ENCODE measurements at regions not wholly inside any gene's neighbourhood (a gene's known extent, or its start where the extent isn't known, plus 50 kb on each side); places are given as distances from the start of the nearest gene placed in this dataset.

DNA sequence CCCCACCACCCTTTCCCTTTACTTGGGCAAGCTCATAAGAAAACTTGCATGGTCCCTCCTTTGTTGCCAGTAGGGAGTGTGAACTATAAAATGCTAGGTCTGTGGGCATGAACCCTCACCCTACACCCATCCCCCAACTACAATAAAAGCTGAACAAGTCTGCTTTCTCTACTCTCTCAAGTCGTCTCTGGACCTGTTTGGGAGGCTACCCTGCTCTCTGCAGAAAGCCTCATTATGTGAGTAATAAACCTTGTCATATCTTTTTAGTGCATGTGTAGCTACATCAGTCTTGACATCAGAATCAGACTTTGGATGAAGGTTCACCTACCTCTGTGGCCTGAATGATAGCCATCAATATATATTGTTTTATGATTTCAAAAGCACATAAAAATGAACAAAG is 155.4 kb upstream of the FAM241A start:
- H3K9me2 ChIP-seq (replicated peaks; ENCODE audit: insufficient read depth, low read length): no peaks in the 10 kb centered on the region

DNA sequence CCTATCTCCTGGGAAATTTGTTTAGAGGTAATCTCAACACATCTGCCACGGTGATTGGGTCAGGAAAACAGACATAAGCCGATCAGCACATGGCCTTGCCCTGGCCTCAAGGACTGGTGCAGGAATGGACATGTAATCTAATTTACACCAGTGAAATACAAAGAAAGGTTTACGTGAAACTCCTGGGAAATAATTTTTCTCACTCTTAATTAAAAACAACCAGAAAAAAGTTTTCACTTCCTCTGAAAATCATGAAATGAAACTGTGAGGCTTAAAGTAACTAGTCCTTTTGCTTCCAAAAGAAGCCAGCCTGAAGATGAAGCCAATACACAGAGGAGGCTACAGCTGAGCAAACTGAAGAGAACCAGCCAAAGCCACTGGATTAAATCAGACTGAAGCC is 154.1 kb upstream of the FAM241A start:
- Histone ChIP-seq H3K27ac (ENCODE audit: low read depth, low read length) (no peak overlapping the region), H3K79me2 (ENCODE audit: insufficient read depth, low read length) (no peaks in the 10 kb centered on the region), H3K9me2 (replicated peaks; ENCODE audit: insufficient read depth, low read length) (no peaks in the 10 kb centered on the region), H4K20me1 (ENCODE audit: low read depth, low read length) (no peaks in the 10 kb centered on the region), H3K4me2 (ENCODE audit: low read depth, low read length, poor library complexity, severe bottlenecking) (no peak overlapping the region), H2AFZ (ENCODE audit: low read depth, low read length, severe bottlenecking) (no peak overlapping the region), H3F3A (ENCODE audit: insufficient read depth) (no peaks in the 10 kb centered on the region), H3K9ac (ENCODE audit: low read length) (no peak overlapping the region), H3K27me3 (ENCODE audit: low read length) (no peaks in the 10 kb centered on the region), H3K9me3 (ENCODE audit: insufficient read depth, low read length) (no peaks in the 10 kb centered on the region), H3K36me3 (ENCODE audit: low read length) (no peaks in the 10 kb centered on the region), H3K4me3 (ENCODE audit: insufficient read depth, low read length, poor library complexity, severe bottlenecking) (no peak overlapping the region)
- TF ChIP-seq, protein P1, sequence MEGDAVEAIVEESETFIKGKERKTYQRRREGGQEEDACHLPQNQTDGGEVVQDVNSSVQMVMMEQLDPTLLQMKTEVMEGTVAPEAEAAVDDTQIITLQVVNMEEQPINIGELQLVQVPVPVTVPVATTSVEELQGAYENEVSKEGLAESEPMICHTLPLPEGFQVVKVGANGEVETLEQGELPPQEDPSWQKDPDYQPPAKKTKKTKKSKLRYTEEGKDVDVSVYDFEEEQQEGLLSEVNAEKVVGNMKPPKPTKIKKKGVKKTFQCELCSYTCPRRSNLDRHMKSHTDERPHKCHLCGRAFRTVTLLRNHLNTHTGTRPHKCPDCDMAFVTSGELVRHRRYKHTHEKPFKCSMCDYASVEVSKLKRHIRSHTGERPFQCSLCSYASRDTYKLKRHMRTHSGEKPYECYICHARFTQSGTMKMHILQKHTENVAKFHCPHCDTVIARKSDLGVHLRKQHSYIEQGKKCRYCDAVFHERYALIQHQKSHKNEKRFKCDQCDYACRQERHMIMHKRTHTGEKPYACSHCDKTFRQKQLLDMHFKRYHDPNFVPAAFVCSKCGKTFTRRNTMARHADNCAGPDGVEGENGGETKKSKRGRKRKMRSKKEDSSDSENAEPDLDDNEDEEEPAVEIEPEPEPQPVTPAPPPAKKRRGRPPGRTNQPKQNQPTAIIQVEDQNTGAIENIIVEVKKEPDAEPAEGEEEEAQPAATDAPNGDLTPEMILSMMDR (IDR thresholded peaks at IDR 0.05; ENCODE audit: insufficient read depth, low read length, poor library complexity, severe bottlenecking): no peak
- no peak for TF ChIP-seq EZH2phosphoT487 (conservative IDR thresholded peaks at IDR 0.05; ENCODE audit: low read length)

More for the DNA sequence above, 155.4 kb upstream of the FAM241A start:
- no peaks in the 10 kb centered on the region for H3K36me3 ChIP-seq (ENCODE audit: low read length)
- no peaks in the 10 kb centered on the region for H3F3A ChIP-seq (ENCODE audit: insufficient read depth)
- no peak overlapping the region for H3K4me3 ChIP-seq (ENCODE audit: insufficient read depth, low read length, poor library complexity, severe bottlenecking)
- H3K4me2 ChIP-seq (ENCODE audit: low read depth, low read length, poor library complexity, severe bottlenecking): no peak overlapping the region
- no peaks in the 10 kb centered on the region for H3K79me2 ChIP-seq (ENCODE audit: insufficient read depth, low read length)
- H3K27ac ChIP-seq (ENCODE audit: low read depth, low read length): no peak overlapping the region
- TF ChIP-seq, protein P1 (IDR thresholded peaks at IDR 0.05; ENCODE audit: insufficient read depth, low read length, poor library complexity, severe bottlenecking): no peak
- no peak for TF ChIP-seq EZH2phosphoT487 (conservative IDR thresholded peaks at IDR 0.05; ENCODE audit: low read length)
- H4K20me1 ChIP-seq (ENCODE audit: low read depth, low read length): no peaks in the 10 kb centered on the region
- no peak overlapping the region for H2AFZ ChIP-seq (ENCODE audit: low read depth, low read length, severe bottlenecking)
- H3K9ac ChIP-seq (ENCODE audit: low read length): no peak overlapping the region
- no peaks in the 10 kb centered on the region for H3K27me3 ChIP-seq (ENCODE audit: low read length)
- no peaks in the 10 kb centered on the region for H3K9me3 ChIP-seq (ENCODE audit: insufficient read depth, low read length)

DNA sequence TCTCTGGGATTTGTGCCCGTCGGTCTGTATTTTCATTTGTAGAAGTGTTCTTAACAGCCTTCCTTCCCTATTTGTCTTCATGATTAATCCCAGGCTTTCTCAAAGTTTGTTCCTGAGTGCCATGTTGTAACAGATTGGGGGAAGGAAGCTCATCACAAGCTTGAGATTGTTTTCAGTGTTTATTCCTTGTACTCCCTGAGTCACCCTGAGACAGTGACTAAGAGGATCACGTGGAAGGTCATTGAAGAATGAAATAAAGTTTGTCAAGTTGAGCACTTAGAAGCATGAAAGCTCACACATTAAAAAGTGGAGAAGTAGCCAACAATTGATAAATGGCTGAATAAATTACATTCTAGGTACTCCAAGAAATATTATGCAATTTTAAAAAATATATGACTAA is 153.5 kb upstream of the FAM241A start:
- H2AFZ ChIP-seq (ENCODE audit: low read depth, low read length, severe bottlenecking): no peak overlapping the region
- H3F3A ChIP-seq (ENCODE audit: insufficient read depth): no peaks in the 10 kb centered on the region
- H3K27me3 ChIP-seq (ENCODE audit: low read length): no peaks in the 10 kb centered on the region
- H3K4me2 ChIP-seq (ENCODE audit: low read depth, low read length, poor library complexity, severe bottlenecking): no peak overlapping the region
- H3K9me3 ChIP-seq (ENCODE audit: insufficient read depth, low read length): no peaks in the 10 kb centered on the region
- H3K79me2 ChIP-seq (ENCODE audit: insufficient read depth, low read length): no peaks in the 10 kb centered on the region
- TF ChIP-seq, protein P1 (IDR thresholded peaks at IDR 0.05; ENCODE audit: insufficient read depth, low read length, poor library complexity, severe bottlenecking): no peak
- TF ChIP-seq EZH2phosphoT487 (conservative IDR thresholded peaks at IDR 0.05; ENCODE audit: low read length): no peak
- H3K9me2 ChIP-seq (replicated peaks; ENCODE audit: insufficient read depth, low read length): no peaks in the 10 kb centered on the region
- no peaks in the 10 kb centered on the region for H4K20me1 ChIP-seq (ENCODE audit: low read depth, low read length)
- H3K9ac ChIP-seq (ENCODE audit: low read length): no peak overlapping the region
- no peak overlapping the region for H3K27ac ChIP-seq (ENCODE audit: low read depth, low read length)
- H3K36me3 ChIP-seq (ENCODE audit: low read length): no peaks in the 10 kb centered on the region
- H3K4me3 ChIP-seq (ENCODE audit: insufficient read depth, low read length, poor library complexity, severe bottlenecking): no peak overlapping the region
